RKO (cell line): ENCODE measurements at regions not wholly inside any gene's neighbourhood (a gene's known extent, or its start where the extent isn't known, plus 50 kb on each side); places are given as distances from the start of the nearest gene placed in this dataset.
"Not testable (repeated sequence)": the region's sequence is repeated elsewhere in the genome, so short reads cannot be mapped to it uniquely, and the experiment has no call there.

Experiments used
- DNase-seq: peaks from one replicate; pipeline ENCODE4 v3.0.0-alpha.2; 2016; ENCODE audit warnings: low spot score

- DNase-seq = no peak
These were observed 283.7 kb downstream of the CBLN1 start for GRCh38 chr16:48997946-48998345.

DNA sequence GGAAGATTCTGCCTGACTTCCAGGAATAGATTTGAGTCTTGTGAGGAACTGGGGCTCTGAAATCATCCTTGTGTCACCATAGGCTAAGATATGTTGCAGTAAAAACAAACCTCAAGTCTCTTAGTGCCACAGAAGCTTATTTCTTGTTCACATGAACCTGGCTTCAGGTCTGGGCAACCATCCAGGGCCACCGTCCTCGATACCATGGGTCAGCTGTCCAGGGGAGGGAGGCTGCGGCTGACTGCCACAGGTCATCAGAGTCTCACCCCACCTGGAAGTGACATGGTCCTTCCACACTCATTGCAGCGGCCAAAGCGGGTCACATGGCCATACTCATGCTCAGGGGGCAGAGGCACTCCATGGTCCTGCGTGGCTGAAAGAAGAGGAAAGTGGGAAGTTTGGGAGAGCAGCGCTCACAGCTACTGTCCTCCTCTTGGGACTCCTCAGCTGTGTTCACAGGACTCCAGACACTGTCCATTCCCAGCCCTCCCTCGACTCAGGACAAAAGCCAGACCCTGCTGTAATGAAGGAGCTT is 284.5 kb downstream of the CBLN1 start:
- DNase-seq = no peak

- DNase-seq = no peak
These were observed 303.1 kb downstream of the CBLN1 start for GRCh38 chr16:48978501-48978900.

DNA sequence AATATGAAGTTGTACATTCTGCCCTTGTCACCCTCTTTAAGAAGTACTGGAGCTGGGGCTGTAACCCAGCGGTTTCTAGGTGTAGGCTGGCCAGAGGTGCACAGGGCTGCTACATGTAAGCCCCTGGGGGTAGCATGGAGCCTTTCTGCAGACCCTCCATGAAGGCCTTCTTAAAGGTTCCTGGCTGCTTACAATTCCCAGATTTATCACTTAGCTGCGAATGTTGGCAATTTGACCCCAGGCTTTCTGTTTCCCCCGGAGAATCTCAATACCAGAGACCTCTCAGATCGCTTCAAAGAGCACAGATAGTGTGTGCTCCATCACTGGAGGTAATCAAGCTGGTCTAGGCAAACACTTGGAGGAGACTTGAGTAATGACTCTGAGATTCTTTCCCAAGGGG is 309.4 kb downstream of the CBLN1 start:
- no peak for DNase-seq

GRCh38 chr16:48971571-48972077 is 310.0 kb downstream of the CBLN1 start:
- no peak for DNase-seq

DNA sequence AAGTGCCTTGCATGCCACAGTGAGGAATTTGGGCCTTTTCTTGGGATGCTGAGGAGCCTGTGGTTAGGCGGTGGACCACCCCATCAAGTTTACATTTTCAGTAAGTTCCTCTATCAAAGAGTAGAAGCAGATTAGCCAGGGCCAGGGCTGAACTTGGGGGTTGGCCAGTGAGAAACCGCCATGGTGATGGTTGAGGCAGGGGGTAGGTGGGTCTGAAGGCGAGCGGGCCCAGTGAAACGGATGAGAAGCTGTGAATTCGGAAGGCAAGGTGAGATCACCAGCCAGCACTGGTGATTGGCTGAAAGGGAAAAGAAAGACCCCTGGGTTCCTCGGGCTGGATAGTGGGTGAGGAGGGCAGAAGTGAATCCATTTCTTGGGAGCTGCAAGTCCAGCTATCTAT is 311.4 kb downstream of the CBLN1 start:
- DNase-seq = no peak

GRCh38 chr16:48969611-48970010 is 312.0 kb downstream of the CBLN1 start:
- no peak for DNase-seq

- no peak for DNase-seq
These were observed 316.3 kb downstream of the CBLN1 start for GRCh38 chr16:48965386-48965785.

GRCh38 chr16:48963901-48964615 is 317.6 kb downstream of the CBLN1 start:
- no peak for DNase-seq

DNA sequence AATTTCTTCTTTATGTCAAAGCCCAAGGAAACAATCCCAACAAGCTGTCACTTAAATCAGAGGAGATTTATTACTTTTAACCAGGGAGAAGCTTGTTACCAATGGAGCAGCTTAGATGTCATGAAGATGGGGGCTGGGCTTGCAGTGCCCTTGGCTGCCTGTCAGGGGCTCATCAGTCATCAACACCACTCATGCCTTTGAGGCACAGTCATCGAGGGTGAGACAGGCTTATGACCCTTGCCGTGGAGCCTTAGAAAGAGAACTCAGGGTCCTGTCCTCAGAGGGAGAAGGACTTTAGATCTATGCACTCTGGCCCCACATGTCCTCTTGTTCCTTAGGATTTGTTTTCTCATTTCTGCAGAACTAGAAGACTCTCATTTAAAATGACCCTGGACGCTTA is 318.3 kb downstream of the CBLN1 start:
- no peak for DNase-seq

DNA sequence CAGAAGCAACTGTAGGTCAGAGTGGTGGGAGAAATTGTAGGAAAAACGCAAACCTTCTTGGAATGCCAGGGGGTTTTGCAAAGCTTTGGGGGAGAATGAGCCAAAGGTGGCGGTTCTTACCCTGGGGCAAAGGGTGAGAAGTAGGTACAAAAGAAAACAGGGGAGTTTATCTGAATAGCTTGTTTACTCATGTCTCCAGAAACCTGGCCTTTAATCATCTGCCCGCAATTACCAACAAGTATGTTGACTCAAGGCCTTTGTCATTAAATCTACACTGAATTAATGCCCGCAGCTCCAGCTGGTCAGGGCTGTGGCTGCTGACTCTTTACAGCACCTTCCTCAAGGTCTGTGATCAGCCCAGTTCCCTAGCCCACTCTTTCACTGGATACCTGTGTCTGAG is 320.1 kb downstream of the CBLN1 start:
- no peak for DNase-seq

- DNase-seq = no peak
These were observed 320.8 kb downstream of the CBLN1 start for GRCh38 chr16:48960830-48961229.

- no peak for DNase-seq
These were observed 321.9 kb downstream of the CBLN1 start for GRCh38 chr16:48959747-48960146.

DNA sequence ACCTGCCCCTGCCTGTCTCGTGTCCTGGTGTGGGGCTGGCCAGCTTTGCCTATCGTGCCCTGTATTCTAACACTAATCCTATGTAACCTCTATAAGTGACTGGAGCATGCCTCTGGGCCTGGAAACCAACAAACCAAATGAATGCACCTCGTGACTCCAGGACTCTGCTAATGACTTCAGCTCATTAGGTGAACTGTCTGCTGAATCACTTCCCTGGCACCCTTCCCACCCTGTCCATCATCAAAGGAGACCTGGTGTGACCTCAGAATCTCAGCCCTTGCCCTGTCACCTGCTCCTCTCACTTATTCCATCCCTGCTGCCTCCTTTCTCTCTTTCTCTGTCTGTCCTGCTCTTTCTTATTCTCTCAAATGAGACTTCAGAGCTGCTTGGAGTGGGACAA is 322.4 kb downstream of the CBLN1 start:
- DNase-seq = peak; percentile 17

DNA sequence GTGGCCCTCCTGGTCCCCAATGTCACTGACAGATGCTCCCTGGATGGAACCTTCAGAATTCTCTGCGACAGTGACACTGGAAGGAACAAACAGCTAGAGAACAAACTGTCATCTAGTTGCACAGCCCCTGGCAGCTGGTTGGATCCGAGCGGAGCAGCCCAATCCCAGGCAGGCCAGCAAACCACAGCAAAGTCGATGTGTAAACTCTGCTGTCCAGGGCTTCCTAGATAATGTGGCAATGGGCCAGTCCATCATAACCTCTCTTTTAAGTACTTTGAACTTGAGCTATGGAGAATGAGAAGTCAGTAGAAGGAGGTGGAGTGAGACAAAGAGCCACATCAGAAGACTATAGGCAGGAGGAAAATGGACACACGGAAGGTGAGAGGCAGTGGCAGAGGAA is 323.0 kb downstream of the CBLN1 start:
- no peak for DNase-seq

DNA sequence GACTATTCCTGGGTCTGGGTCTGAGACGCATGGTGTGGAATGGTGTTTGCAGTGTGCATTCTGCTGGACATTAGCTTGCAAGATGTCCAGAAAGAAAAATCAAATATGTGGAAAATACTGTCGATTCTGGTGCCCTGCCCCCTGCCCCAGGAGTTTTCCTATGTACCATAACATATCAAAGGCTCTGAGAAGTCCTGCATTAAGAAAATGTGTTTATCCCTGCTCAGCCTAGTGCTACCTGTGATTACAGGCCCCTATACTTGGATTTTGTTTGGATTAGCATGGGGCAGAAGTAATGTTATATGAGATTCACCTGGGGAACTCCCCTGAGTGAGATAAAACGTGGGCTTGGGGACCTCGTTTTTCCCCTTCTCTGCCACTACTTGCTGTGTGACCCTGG is 325.0 kb downstream of the CBLN1 start:
- no peak for DNase-seq

DNA sequence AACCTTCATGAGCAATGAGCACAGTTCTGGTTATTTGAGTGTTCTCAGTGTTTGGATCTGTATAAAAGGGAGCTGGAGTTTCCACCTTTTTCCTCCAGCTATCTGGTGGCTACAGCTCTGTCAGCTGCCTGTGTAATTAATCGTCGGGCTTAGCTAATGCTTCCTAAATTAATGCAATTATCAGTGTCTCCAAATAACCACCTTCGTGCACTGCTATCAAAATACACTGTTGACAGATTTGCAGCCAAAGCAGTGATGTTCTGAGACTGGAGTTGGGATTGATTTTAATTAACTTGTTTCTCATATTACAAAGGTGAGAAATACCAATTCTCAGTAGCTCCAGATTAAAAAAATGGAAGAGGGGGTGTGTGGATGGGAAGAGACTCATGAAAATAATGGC is 325.8 kb downstream of the CBLN1 start:
- no peak for DNase-seq

DNA sequence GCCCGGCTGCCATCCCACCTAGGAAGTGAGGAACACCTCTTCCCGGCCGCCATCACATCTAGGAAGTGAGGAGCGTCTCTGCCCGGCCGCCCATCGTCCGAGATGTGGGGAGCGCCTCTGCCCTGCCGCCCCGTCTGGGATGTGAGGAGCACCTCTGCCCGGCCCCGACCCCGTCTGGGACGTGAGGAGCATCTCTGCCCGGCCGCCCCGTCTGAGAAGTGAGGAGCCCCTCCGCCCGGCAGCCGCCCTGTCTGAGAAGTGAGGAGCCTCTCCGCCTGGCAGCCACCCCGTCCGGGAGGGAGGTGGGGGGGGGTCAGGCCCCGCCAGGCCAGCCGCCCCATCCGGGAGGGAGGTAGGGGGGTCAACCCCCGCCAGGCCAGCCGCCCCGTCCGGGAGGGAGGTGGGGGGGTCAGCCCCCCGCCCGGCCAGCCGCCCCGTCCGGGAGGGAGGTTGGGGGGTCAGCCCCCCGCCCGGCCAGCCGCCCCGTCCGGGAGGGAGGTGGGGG is 330.0 kb downstream of the CBLN1 start:
- DNase-seq = not testable (repeated sequence)

GRCh38 chr16:48950184-48950583 is 331.5 kb downstream of the CBLN1 start:
- no peak for DNase-seq

GRCh38 chr16:48949636-48950035 is 332.0 kb downstream of the CBLN1 start:
- no peak for DNase-seq

GRCh38 chr16:48948911-48949310 is 332.7 kb downstream of the CBLN1 start:
- no peak for DNase-seq

DNA sequence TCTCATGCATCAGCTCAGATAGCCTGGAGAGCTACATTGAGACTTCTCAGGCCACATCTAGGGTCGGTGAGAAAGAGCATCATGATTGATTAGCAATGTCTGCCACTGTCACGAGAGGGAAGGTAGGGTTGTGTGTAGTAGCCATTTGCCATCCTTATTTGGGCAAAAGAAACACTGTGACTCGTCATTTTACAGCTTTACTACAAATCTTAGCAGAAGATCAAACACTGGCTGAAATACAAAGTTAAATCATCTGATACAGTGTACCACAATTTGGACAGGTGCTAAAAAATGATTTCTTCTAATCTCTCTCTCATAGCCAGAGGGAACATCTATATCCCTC is 334.3 kb downstream of the CBLN1 start:
- DNase-seq = no peak

DNA sequence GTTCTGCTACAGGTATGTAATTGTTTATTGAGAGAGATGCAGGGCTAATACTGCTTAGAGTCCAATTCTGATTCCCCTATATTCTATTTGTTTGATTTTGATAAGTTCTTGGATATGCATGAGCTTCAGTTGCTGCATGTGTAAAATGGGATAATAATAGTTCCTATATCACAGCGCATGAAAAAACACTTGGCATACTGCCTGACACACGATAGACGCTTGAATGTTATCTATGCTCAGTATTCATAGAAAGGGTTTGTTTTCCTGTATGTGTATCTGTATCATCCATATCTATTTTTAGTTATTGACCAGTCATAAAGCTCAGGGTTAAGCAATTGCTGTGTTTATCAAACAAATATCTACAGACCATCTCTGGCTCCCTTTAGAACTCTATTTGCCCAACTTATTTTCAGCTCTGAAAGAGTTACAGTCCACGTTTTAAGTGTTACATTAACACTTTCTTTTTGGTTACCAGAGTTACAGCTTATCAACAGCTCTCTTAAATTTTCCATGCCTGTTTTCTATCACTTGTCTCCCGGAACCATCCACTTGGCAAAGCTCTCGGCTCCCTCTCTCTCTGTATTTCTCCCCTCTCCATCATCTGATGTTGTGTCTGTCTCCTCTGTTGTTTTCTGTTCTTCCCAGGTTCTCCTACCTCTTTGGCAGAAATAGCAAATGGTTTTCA is 334.8 kb downstream of the CBLN1 start:
- DNase-seq = no peak
